Vagina (tissue), 2 donors: ENCODE measurements at regions not wholly inside any gene's neighbourhood (a gene's known extent, or its start where the extent isn't known, plus 50 kb on each side); places are given as distances from the start of the nearest gene placed in this dataset.
A peak's percentile ranks its signal among the peaks of the same experiment; 100 is the strongest.

Source experiments
- DNase-seq, 2 donors: peaks; one replicate each; pipeline ENCODE4 v3.0.0-alpha.2; 2017; ENCODE audit errors: extremely low spot score in 2 of 2
- H3K27ac ChIP-seq: fragments of 200-600 bp; sonication (generic); one replicate; pipeline ENCODE4 v1.5.1; 2019
- H3K27me3 ChIP-seq: fragments of 200-600 bp; sonication (generic); one replicate; pipeline ENCODE4 v1.5.1; 2019
- H3K36me3 ChIP-seq, 2 donors: fragments of 200-600 bp; sonication (generic); one replicate each; pipeline ENCODE4 v1.5.1; 2017 to 2019
- H3K4me1 ChIP-seq: fragments of 200-600 bp; sonication (generic); one replicate; pipeline ENCODE4 v1.5.1; 2019
- H3K4me3 ChIP-seq, 2 donors: fragments of 200-600 bp; sonication (generic); 1 replicate in 1 of 2; 2 replicates in 1 of 2; pipeline ENCODE4 v1.5.1; 2016 to 2019
- H3K9me3 ChIP-seq: fragments of 200-600 bp; sonication (generic); one replicate; pipeline ENCODE4 v1.5.1; 2019
- CTCF ChIP-seq, 3 experiments: fragments of 450-650 bp in 2 of 3; fragments of 200-600 bp in 1 of 3; sonication (generic) in 1 of 3; IDR thresholded peaks; one replicate each; pipeline ENCODE4 v1.5.1; 2017 to 2019; ENCODE audit warnings: antibody characterized with exemption in 3 of 3, mild to moderate bottlenecking in 2 of 3, moderate library complexity in 2 of 3
- POLR2A ChIP-seq, 2 donors: fragments of 450-650 bp; IDR thresholded peaks; one replicate each; pipeline ENCODE4 v1.6.1; 2017; ENCODE audit warnings: antibody characterized with exemption in 2 of 2, mild to moderate bottlenecking in 2 of 2, moderate library complexity in 2 of 2
- POLR2AphosphoS5 ChIP-seq, 2 donors: sonication (generic); formaldehyde crosslinking; IDR thresholded peaks; one replicate each; pipeline ENCODE4 v1.9.0; 2017; ENCODE audit warnings: antibody characterized with exemption in 2 of 2, mild to moderate bottlenecking in 2 of 2, low read depth in 1 of 2; ENCODE audit not compliant: insufficient read depth in 1 of 2
- intact Hi-C: fragments of 100-400 bp; cut with DNase I; formaldehyde crosslinking; loops from one replicate; pipeline ENCODE4 v1.15.1; 2023

DNA sequence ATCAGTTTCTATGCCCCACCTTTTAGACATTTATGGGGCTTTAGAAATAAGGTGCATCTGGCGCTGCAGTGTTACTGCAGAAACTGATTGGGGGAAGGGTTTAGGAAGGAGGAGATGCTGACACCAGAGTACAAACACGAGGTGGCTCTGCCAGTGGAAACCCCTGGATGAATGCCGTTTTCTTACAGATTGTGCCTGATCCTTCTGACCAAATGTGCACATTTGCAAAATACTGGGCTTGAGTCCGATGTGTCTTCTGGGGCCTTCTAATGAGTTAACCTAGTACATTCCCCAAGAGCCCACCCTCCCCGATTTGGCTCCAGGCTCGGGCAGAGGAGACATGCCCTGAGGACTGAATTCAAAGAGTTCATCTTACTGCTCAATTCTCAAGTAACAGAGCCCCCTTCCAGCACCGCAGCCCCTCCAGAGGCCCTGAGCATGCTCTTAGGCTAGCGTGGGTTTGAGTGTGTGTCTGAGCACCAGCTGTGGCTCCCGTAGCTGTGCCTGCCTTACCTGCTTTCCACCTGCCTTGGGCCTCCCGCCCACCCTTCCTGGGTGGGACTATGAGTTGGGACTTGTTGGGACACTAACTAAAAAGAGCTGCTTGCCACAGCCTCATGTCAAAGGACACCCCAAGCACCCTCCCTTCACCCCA, 116.7 kb upstream of the COPS8 start:
- no peak overlapping the region for H3K4me3 ChIP-seq
- no peaks in the 10 kb centered on the region for H3K9me3 ChIP-seq
- DNase-seq, result no peak
- intact Hi-C loops, result loop anchor here (5.0 kb wide), 1 partner anchor 397 kb away; no protein-coding TSS in a partner anchor
- peaks cover 24% of the 10 kb centered on the region for H3K4me1 ChIP-seq
- no peaks in the 10 kb centered on the region for H3K27me3 ChIP-seq
- no peak overlapping the region for H3K27ac ChIP-seq
- no peaks in the 10 kb centered on the region for H3K36me3 ChIP-seq
- TF ChIP-seq POLR2A (IDR thresholded peaks at IDR 0.05), result no peak
- TF ChIP-seq POLR2AphosphoS5 (IDR thresholded peaks at IDR 0.05; ENCODE audit: insufficient read depth in 1 of 2, low read depth in 1 of 2), result no peak
- TF ChIP-seq CTCF (IDR thresholded peaks at IDR 0.05), result no peak

GRCh38 chr2:236969767-236970655, 115.7 kb upstream of the COPS8 start:
- TF ChIP-seq POLR2AphosphoS5 (IDR thresholded peaks at IDR 0.05; ENCODE audit: insufficient read depth in 1 of 2, low read depth in 1 of 2), result no peak
- TF ChIP-seq POLR2A (IDR thresholded peaks at IDR 0.05), result no peak
- TF ChIP-seq CTCF (IDR thresholded peaks at IDR 0.05), result no peak
- no peaks in the 10 kb centered on the region for H3K27me3 ChIP-seq
- intact Hi-C loops, result loop anchor here (5.0 kb wide), 1 partner anchor 398 kb away; no protein-coding TSS in a partner anchor
- no peaks in the 10 kb centered on the region for H3K9me3 ChIP-seq
- H3K27ac ChIP-seq, result no peak overlapping the region
- DNase-seq, result no peak
- peaks cover 24% of the 10 kb centered on the region for H3K4me1 ChIP-seq
- no peak overlapping the region for H3K4me3 ChIP-seq
- H3K36me3 ChIP-seq, result no peaks in the 10 kb centered on the region

DNA sequence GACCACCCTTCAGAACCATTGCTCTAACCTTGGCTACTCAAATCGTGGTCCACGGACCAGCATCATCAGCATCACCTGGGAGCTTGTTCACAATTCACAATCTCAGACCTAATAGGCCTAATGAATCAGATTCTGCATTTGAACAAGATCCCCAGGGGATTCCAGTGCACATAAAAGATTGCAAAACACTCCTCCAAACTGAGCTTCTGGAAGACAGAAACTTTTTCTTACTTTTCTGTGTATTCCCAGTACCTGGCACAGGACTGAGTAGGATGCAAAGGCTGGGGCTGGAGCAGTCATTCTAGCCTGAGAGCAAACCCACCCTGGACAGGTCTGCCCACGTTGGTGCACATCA, 115.1 kb upstream of the COPS8 start:
- H3K36me3 ChIP-seq, result no peaks in the 10 kb centered on the region
- no peak overlapping the region for H3K4me3 ChIP-seq
- intact Hi-C loops, result no loop called here
- H3K27ac ChIP-seq, result no peak overlapping the region
- no peaks in the 10 kb centered on the region for H3K9me3 ChIP-seq
- no peak for DNase-seq
- no peaks in the 10 kb centered on the region for H3K27me3 ChIP-seq
- TF ChIP-seq CTCF (IDR thresholded peaks at IDR 0.05) (no peak), POLR2AphosphoS5 (IDR thresholded peaks at IDR 0.05; ENCODE audit: insufficient read depth in 1 of 2, low read depth in 1 of 2) (no peak), POLR2A (IDR thresholded peaks at IDR 0.05) (no peak)
- peaks cover 24% of the 10 kb centered on the region for H3K4me1 ChIP-seq

GRCh38 chr2:236971131-236971821, 114.4 kb upstream of the COPS8 start:
- peak overlapping the region; percentile 46 for H3K27ac ChIP-seq
- DNase-seq, result no peak

More at GRCh38 chr2:236971131-236971821, 114.4 kb upstream of the COPS8 start:
- Histone ChIP-seq H3K4me1 (peaks cover 24% of the 10 kb centered on the region), H3K27me3 (no peaks in the 10 kb centered on the region), H3K9me3 (no peaks in the 10 kb centered on the region), H3K36me3 (no peaks in the 10 kb centered on the region), H3K4me3 (no peak overlapping the region)
- intact Hi-C loops, result no loop called here
- TF ChIP-seq CTCF (IDR thresholded peaks at IDR 0.05) (no peak), POLR2AphosphoS5 (IDR thresholded peaks at IDR 0.05; ENCODE audit: insufficient read depth in 1 of 2, low read depth in 1 of 2) (no peak), POLR2A (IDR thresholded peaks at IDR 0.05) (no peak)
